Caco-2 (cell line): ENCODE measurements at regions not wholly inside any gene's neighbourhood (a gene's known extent, or its start where the extent isn't known, plus 50 kb on each side); places are given as distances from the start of the nearest gene placed in this dataset.

Experiments
- BruUV-seq: library from RNA; stranded (reverse); fragments of 400-500 nt; replicated peaks from 2 replicates; lab custom pipeline; 2021; lab: Mats Ljungman, UMichigan
- CTCF ChIA-PET: fragments of 300-600 bp; sonication (Branson Sonifier 250); formaldehyde crosslinking; loops from one replicate; lab custom pipeline; 2022; ENCODE audit warnings: antibody characterized with exemption; lab: Charles Lee
- POLR2A ChIA-PET: fragments of 300-600 bp; sonication (Branson Sonifier 250); formaldehyde crosslinking; loops from one replicate; lab custom pipeline; 2022; ENCODE audit warnings: antibody characterized with exemption; lab: Charles Lee
- DNase-seq, 2 experiments: peaks; one replicate each; pipeline versions ENCODE4 v3.0.0 to v3.0.0-alpha.2; 2020 to 2022
- H3K27me3 ChIP-seq: replicated peaks from 2 replicates; pipeline ENCODE4 v1.6.0; 2011; ENCODE audit warnings: low read length; ENCODE audit not compliant: control insufficient read depth, insufficient read depth
- H3K36me3 ChIP-seq: 2 replicates; pipeline ENCODE4 v1.5.1; 2011; ENCODE audit warnings: low read length; ENCODE audit not compliant: control insufficient read depth, insufficient read depth
- H3K4me1 ChIP-seq: fragments of 250-450 bp; sonication (Bioruptor Pico); 2 replicates; pipeline ENCODE4 v1.5.1; 2020; ENCODE audit warnings: mild to moderate bottlenecking
- H3K4me3 ChIP-seq: 2 replicates; pipeline ENCODE4 v1.5.1; 2011; ENCODE audit warnings: low read depth, mild to moderate bottlenecking, control low read depth, low read length
- H3K9me3 ChIP-seq: fragments of 250-450 bp; sonication (Bioruptor Pico); 2 replicates; pipeline ENCODE4 v1.5.1; 2020; ENCODE audit warnings: mild to moderate bottlenecking, moderate library complexity
- H3K27ac Mint-ChIP-seq: one replicate; pipeline ENCODE4 v1.8.0; 2022; ENCODE audit warnings: mixed read lengths; ENCODE audit not compliant: unreplicated experiment
- H3K27me3 Mint-ChIP-seq: one replicate; pipeline ENCODE4 v1.8.0; 2022; ENCODE audit warnings: mixed read lengths; ENCODE audit not compliant: insufficient read depth, unreplicated experiment
- H3K36me3 Mint-ChIP-seq: one replicate; pipeline ENCODE4 v1.8.0; 2022; ENCODE audit warnings: mild to moderate bottlenecking, mixed read lengths; ENCODE audit not compliant: insufficient read depth, unreplicated experiment
- H3K4me1 Mint-ChIP-seq: one replicate; pipeline ENCODE4 v1.8.0; 2022; ENCODE audit warnings: low read depth, mixed read lengths; ENCODE audit not compliant: unreplicated experiment
- H3K4me3 Mint-ChIP-seq: one replicate; pipeline ENCODE4 v1.8.0; 2022; ENCODE audit warnings: mild to moderate bottlenecking, moderate library complexity, mixed read lengths; ENCODE audit not compliant: unreplicated experiment
- H3K9me3 Mint-ChIP-seq: one replicate; pipeline ENCODE4 v1.8.0; 2022; ENCODE audit warnings: mixed read lengths; ENCODE audit not compliant: unreplicated experiment
- CTCF ChIP-seq, 2 experiments: fragments of 200-600 bp in 1 of 2; IDR thresholded peaks; 1 replicate in 1 of 2; 2 replicates in 1 of 2; pipeline versions ENCODE4 v1.5.1 to v1.8.0; 2011 to 2022; ENCODE audit warnings: antibody characterized with exemption in 1 of 2, control low read depth in 1 of 2, inconsistent platforms in 1 of 2, low read depth in 1 of 2, low read length in 1 of 2, mild to moderate bottlenecking in 1 of 2, moderate library complexity in 1 of 2; ENCODE audit not compliant: insufficient read depth in 1 of 2, severe bottlenecking in 1 of 2, unreplicated experiment in 1 of 2
- intact Hi-C: fragments of 100-400 bp; cut with micrococcal nuclease; formaldehyde crosslinking; loops from one replicate; pipeline ENCODE4 v1.10.0; 2022; ENCODE audit not compliant: unreplicated experiment

GRCh38 chr1:162984699-162985098 lies 84.5 kb upstream of the RGS4 start:
- DNase-seq, result no peak
- H3K4me1 Mint-ChIP-seq, result no peaks in the 10 kb centered on the region
- H3K4me3 ChIP-seq, result no peak overlapping the region
- H3K9me3 Mint-ChIP-seq, result no peaks in the 10 kb centered on the region
- H3K36me3 ChIP-seq, result no peaks in the 10 kb centered on the region
- no peak overlapping the region for H3K4me3 Mint-ChIP-seq
- POLR2A ChIA-PET, result no interaction called here
- H3K27ac Mint-ChIP-seq, result no peak overlapping the region
- CTCF ChIA-PET, result no interaction called here
- no peaks in the 10 kb centered on the region for H3K36me3 Mint-ChIP-seq
- no peak for TF ChIP-seq CTCF (IDR thresholded peaks at IDR 0.05; ENCODE audit: insufficient read depth in 1 of 2, low read depth in 1 of 2, low read length in 1 of 2, severe bottlenecking in 1 of 2, unreplicated experiment in 1 of 2)
- no TSS peak for BruUV-seq
- intact Hi-C loops, result no loop called here
- H3K4me1 ChIP-seq, result no peaks in the 10 kb centered on the region
- no peaks in the 10 kb centered on the region for H3K27me3 Mint-ChIP-seq
- no peaks in the 10 kb centered on the region for H3K9me3 ChIP-seq
- H3K27me3 ChIP-seq, result no peaks in the 10 kb centered on the region

- no peaks in the 10 kb centered on the region for H3K4me1 ChIP-seq
- H3K4me3 ChIP-seq, result no peak overlapping the region
- intact Hi-C loops, result no loop called here
- ChIA-PET POLR2A (no interaction called here), CTCF (interaction anchor here (1.0 kb wide), 2 partner anchors 85 to 130 kb away, joined by 3 read pairs; partner anchors contain the start of gene RGS4)
- Mint-ChIP-seq H3K36me3 (no peaks in the 10 kb centered on the region), H3K27ac (no peak overlapping the region), H3K9me3 (no peaks in the 10 kb centered on the region), H3K4me3 (no peak overlapping the region), H3K4me1 (no peaks in the 10 kb centered on the region), H3K27me3 (peaks cover 3% of the 10 kb centered on the region)
- no peaks in the 10 kb centered on the region for H3K27me3 ChIP-seq
- no TSS peak for BruUV-seq
- no peaks in the 10 kb centered on the region for H3K9me3 ChIP-seq
- no peaks in the 10 kb centered on the region for H3K36me3 ChIP-seq
- DNase-seq, result no peak
- no peak for TF ChIP-seq CTCF (IDR thresholded peaks at IDR 0.05; ENCODE audit: insufficient read depth in 1 of 2, low read depth in 1 of 2, low read length in 1 of 2, severe bottlenecking in 1 of 2, unreplicated experiment in 1 of 2)
Observed at GRCh38 chr1:162983671-162984425, 85.3 kb upstream of the RGS4 start.

GRCh38 chr1:162982364-162982763 lies 86.8 kb upstream of the RGS4 start:
- no peaks in the 10 kb centered on the region for H3K27me3 ChIP-seq
- intact Hi-C loops, result no loop called here
- BruUV-seq, result no TSS peak
- Mint-ChIP-seq H3K4me1 (no peaks in the 10 kb centered on the region), H3K9me3 (no peaks in the 10 kb centered on the region), H3K27ac (no peak overlapping the region), H3K27me3 (peaks cover 3% of the 10 kb centered on the region), H3K4me3 (no peak overlapping the region), H3K36me3 (no peaks in the 10 kb centered on the region)
- DNase-seq, result no peak
- no peaks in the 10 kb centered on the region for H3K36me3 ChIP-seq
- no peak for TF ChIP-seq CTCF (IDR thresholded peaks at IDR 0.05; ENCODE audit: insufficient read depth in 1 of 2, low read depth in 1 of 2, low read length in 1 of 2, severe bottlenecking in 1 of 2, unreplicated experiment in 1 of 2)
- POLR2A ChIA-PET, result no interaction called here
- CTCF ChIA-PET, result no interaction called here
- H3K4me3 ChIP-seq, result no peak overlapping the region
- no peaks in the 10 kb centered on the region for H3K9me3 ChIP-seq
- no peaks in the 10 kb centered on the region for H3K4me1 ChIP-seq
